ENCODE measurements at regions not wholly inside any gene's neighbourhood (a gene's known extent, or its start where the extent isn't known, plus 50 kb on each side); places are given as distances from the start of the nearest gene placed in this dataset.
"Not testable (repeated sequence)": the region's sequence is repeated elsewhere in the genome, so short reads cannot be mapped to it uniquely, and the experiment has no call there.

DNA sequence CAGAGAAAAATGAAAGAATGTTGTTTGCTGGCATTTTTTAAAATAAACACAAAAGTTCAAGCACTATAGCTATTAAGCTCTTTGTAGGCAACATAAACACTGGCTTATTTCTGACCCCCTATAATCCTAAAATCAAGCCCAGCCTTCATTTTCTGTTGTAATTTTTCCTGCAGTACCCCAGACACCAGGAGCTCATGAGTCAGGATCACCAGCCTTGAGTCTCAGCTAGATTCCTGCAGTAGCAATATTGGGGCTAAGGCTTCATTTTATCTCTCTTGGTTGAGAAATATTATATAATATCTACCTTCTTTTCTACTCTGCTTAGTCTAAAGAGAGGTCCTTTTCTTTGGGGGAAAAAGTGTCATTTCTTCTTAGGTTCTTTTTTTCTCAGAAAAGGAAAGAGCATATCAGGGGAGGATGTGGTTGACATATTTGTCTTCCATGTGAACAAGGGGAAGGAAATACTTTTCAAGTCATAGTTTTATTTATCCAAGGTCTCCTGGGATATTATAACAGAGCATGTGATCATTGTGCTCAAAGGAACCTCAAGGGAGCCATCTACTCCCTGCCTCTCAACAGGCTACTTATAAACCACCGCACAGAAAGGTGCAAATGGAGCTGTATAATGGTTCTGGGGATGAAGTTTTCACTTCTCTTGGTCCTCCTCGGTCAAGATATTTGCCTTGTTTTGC is 678.3 kb upstream of the NR3C2 start:
- no peak for DNase-seq

DNA sequence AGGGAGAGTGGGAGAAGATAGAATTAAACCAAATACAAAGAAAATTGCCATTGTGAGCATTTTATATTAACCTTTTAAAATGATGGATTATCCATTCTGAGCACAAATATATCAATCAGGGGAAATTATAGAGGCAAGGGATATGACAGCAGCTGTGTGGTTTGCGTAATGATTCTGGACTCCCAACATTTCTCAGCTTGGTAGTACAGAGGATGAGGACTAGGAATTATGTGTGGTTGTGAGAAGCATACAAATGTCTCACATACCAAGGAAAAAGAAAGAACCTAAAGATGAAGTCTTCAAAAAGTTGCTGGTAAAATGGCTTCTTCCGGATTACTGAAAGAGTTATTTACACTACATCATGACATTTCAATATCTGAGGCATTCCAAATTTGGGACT is 674.6 kb upstream of the NR3C2 start:
- no peak for DNase-seq

DNA sequence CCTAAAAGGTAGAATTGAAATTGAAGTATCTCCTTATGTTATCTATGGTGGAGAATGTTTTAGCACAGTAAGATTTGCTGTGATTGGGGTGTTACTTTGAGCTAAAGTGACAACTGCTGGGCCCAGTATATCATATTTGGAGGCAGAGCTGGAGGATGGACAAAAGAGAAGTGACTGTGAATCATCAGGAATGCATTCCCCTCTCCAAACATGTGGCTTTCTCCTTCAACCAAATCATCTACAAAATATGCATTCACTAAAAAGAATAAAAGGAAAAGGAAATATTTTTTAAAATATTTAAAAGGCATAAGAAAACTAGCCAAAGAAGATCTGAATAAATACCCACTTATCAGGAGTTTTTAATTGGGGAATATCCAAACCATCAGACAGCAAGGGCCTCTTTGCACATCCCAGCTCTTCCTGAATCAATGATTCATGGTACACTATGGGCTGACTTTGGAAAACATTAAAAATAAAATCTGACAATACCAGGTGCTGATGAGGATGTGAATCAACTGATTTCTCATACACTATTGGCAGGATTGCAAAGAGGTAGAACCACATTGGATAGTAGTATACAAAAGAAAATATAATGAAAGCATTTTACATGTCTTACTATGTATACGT is 671.7 kb upstream of the NR3C2 start:
- no peak for DNase-seq

DNA sequence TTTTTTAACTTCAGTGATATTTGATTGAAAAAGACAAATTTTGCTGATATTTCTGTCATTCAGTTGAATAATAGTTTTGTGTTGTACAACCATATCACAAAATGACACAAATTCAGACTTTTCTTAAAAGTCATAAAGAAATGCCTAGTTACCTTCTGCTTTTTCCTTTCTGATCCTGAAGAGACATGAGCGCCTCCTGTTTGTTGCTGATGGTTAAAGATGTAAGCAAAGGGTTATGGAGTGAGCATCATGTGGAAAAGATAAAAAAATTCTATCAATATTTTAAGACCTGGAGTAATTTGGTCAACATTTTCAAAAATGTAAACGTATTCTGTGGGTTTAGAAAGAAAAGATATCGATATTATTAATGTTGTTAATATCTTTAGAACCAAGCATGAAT is 669.9 kb upstream of the NR3C2 start:
- DNase-seq: no peak

DNA sequence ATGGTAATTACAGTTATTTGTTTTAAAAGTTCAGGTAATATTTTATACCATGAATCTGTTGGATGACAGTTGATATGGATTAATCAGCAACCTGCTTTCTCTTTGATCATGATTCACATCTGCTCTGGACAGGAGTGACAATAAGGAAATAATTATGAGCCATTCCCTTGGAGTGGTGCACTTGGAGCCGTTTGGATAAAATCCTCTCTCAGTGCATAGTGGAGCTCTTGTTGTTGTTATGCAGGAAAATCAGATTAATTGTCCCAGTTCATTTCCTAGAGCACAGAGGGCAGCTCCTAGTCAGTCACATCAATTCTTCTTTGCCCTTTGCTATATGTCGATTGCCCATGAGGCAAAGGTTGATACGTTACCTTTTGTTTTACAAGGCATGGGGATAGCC is 668.3 kb upstream of the NR3C2 start:
- DNase-seq: no peak

DNA sequence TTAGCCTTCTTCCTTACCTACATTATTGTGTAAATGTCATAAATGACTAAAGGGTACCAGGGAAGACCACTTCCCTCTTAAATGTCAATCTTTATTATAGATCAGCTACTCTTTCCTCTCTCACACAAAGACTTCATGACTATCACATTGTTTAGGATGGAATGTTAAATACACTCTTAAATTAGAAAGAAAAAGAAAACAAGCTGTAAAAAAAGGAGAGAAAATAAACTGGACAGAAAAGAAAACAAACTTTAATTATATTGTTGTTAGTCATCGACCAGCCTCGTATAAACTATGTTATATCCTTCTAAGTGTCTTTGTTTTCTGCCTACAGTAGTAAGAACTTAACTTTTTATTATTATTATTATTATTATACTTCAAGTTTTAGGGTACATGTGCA is 666.4 kb upstream of the NR3C2 start:
- no peak for DNase-seq

DNA sequence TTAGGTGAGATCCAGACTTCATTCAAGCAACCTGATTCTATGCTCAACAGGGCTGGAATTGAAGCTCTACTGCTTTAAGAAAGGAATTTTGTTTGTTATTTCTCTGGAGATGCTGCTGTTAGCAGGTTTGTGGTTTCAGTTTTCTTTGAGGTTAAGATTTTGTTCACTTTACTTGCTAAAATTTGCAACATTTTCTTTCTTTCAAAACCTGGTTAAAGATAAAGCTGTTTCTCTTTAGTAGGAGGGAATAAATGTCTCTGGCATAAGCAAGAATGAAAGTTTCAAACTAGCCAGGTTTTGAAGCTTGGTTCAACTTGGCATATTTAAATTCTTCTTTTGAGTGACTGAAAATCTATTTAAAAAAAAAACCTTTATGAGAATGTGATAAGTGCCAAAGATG is 660.6 kb upstream of the NR3C2 start:
- no peak for DNase-seq

DNA sequence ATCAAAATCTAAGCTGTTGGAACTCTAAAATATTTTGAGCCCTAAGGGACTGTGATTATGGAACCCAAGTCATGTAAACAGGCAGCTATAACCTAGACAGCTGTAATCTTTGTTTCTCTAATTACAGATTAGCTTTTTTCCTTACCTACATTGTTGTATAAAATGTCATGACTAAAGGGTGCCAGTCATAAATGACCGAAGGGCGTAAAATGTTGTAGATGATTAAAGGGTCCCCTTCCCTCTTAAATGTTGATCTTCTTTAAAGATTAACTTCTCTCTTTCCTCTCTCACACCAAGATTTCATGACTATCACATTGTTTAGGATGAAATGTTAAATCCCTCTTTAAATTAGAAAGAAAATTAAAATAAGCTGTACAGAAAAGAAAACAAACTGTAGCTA is 659.4 kb upstream of the NR3C2 start:
- no peak for DNase-seq

DNA sequence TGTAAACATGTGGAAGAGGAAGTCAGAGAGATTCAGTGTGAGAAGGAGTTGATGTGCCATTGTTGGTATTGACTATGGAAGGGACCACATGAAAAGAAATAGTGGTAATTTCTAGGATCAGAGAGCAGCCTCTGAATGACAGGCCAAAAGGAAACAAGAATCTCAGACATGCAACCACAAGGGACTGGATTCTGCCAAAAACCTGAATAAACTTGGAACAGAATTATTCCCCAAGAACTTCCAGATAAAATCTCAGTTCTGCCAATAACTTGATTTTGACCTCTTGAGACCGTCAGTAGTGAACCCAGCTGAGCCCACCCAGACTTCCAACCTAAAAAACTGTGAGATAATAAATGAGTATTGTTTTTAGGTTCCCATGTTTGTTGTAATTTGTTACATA is 653.6 kb upstream of the NR3C2 start:
- DNase-seq: no peak

DNA sequence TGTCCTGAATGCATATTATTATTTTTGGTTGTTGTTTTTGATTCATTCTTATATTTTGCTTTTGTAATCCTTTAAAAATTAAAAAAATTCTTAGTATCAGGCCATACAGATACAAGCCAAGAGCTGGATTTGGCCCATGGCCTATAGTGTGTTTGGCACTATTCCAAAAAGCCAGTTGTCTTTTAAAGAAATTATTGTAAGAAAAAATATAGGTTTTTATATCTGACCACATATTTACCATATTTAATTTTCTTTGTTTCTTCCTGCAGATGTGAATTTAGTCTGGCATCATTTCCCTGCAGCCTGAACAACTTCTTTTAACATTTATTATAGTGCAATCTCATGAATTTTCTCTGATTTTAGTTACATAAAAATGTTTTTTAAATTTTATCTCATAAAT is 652.8 kb upstream of the NR3C2 start:
- no peak for DNase-seq

DNA sequence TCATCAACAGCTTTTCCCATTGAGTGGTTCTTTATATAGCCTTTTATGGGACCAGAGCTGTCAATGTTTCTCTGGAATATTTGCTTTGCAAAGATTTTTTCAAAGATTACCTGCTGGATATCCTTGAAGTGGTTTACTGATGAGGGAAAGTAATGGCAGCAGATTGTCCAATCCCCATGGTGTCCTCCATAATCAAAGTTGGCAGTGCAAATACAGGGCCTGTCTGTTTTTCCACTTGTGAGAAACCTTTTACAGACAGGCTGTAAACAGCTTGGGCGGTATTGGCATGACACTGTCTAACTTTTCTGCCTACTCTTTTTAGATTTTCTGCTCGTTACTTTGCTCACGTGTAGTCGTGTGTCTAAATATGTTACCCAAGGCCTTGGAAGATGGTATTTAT is 641.9 kb upstream of the NR3C2 start:
- DNase-seq: no peak

DNA sequence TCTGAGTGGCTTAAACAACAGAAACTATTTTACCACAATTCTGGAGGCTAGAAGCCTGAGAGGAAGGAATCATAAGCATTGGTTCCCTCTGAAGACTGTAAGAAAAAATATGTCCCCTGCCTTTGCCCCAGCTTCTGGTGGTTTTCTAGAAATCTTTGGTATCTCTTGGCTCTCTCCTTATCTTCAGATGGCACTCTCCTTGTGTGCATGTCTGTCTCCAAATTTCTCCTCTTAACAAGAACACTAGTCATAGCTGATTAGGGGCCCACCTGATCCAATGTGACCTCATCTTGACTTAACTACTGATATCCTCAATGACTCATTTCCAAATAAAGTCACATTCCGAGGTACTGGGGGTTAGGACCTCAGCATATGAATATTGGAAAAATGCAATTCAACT is 635.0 kb upstream of the NR3C2 start:
- DNase-seq: no peak

DNA sequence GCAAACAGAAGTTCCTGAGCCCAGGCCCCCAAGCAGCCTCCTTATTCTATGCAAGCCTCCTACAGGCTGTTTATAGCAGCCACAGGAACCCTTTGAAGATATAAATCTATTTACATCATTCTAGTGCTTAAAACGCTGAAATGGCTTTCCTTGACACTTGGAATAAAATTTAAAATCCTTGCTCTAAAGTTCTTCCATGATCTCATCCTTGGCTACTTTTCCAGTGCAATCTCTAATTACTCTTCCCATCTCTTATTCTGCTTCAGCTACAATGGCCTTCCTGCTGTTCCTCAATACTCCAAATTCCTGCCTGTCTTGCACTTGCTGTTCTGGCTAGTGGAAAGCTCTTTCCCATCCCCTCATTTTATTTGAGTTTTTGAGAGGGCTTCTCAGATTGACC is 634.2 kb upstream of the NR3C2 start:
- no peak for DNase-seq

DNA sequence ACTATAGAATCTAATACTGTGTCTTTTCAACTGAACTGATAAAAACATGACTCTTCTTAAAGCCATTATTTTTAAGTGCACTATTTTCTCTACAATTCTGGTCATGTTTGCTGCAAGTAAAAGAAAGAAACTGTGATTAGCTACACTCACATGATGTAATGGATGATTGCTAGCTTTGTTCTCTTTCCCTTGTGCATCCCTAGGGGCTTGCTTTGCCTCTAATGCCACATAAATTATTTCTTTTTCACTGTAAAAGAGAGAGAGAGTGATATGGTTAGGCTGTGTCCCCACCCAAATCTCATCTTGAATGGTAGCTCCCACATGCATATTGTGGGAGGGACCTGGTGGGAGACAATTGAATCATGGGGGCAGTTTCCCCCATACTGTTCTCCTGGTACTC is 630.2 kb upstream of the NR3C2 start:
- DNase-seq: no peak

DNA sequence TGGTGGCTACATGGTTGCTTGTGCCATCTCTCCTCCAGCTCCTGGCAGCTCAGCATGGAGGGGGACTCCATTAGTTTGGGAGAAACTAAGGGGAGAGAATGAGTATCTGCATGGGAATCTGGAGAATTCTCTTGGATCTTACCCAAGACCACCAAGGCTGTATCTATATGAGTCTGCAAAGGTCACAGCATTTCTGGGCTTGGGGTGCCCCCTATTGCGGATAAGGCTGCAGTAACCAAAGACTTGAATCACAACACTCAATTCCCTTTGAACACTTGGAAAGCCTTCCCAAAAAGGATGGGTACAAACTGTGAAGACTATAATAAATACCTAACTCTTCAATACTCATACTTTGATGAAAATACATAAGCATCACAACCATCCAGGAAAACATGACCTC is 623.5 kb upstream of the NR3C2 start:
- no peak for DNase-seq

DNA sequence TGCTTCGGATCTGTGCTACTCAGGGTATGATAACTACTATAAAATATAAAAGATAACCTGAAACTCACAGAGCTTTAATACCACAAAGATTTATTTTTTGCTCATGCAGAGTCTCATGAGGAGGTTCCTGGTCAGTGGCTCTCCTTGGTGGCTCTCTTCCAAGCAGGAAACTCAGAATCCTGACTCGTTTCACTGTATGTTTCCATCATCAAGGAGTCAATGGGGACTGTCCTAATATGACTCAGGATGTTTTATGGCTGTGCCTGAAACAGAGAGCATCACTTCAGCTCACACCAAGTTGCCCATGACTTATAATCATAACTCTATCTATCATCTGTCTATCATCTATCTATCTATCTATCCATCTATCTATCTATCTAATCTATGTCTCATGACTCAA is 620.8 kb upstream of the NR3C2 start:
- no peak for DNase-seq

DNA sequence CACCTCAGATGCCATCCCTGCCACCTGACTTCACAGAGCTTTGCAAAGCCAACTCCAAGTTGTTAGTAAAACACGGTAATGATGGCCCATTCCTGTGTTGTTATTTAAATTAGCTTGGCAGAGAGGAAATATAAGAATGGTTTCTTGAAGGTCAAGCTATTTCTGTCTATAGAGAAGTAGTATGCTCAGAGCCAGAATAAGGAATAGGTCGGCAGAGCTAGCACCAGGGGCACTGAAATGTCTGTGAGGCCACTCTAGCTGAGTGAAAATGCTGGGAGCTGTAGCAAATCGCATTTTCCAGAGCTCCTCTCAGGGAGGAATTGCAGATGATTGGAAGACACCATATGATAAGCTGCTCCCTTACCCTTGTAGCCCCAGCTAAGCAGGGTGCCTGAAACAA is 615.4 kb upstream of the NR3C2 start:
- no peak for DNase-seq

DNA sequence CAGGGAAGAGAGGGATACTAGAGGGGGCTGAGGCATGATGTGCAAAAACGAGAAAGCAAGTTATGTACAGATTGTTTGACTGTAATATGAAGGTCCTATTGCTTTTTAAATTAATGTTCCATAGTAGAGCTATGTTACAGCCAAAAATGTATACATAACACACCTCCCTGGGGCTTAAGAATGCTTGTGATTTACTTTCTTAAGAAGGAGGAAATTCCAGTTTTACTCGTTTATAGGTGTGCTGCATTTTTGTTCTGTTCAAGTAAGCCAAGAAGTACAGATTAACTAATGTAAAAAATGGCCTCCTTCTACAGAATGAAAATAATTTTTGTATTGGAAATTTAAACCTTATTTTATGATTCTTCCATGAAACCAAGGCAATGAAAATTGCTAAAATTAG is 614.4 kb upstream of the NR3C2 start:
- no peak for DNase-seq

DNA sequence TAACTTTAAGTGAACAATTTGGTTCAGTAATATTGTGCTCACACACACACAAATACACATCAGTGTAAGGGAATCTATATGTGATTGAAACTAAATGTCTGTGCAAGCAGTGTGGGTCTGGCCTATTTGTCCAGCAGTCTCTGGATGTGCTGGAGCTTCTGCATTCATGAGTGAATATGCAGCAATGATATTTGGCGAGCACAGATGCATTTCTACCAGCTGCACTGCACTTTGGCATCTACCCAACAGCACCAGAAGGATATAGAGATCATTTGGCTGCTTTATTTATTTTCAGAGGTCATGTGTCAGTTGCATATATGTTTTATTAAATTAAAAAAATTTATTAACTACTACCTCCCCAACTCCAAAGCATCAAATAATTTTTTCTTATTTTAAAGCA is 613.4 kb upstream of the NR3C2 start:
- DNase-seq: no peak

DNA sequence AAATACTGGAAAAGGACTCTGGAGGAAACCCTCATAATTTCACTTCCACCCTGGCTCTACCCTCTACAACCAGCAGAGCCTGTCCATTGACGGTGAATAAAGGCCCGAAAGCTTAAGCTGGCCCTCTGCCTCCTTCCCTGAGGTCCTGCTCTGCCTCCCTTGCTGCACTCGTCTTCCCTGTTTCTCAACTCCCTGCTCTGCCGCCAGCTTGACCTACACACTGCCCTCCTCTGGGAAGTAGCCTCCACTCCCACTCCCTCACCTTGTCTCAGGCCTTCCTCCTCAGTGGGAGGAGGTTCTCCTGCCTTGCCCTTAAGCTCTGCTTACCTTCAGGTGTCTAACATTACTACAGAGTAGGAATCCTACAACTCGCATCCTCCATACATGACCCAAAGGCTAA is 608.6 kb upstream of the NR3C2 start:
- DNase-seq: no peak

DNA sequence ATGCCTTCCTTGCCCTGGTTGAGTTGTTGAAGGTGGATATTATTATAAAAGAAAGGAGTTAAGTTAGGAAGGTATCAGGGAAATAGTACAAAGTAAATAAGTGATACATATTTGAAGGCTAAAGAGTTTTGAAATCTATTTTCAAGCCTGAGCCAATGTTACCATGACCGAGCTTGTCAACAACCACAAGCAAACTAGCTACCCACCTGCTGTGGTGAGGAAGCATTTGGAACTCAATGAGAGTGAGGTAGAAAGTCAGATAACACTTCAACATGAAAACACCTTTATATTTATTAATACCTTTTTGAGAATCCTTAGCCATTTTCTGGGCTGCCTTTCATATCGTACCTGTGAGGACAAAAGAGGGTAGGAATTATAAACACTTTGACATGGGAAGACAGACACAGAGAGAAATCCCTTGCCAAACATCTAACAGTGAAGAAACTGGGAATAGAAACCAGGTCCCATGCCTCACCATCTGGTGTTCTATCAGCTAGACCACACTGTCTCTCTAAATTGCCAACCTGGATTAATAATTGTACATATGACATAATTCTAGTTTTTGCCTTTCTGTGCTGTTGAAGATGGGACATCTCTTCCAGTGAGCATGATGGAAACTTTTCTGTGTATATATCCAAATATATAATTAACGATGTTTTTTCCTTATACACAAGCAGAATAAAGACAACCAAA is 606.4 kb upstream of the NR3C2 start:
- DNase-seq: no peak

DNA sequence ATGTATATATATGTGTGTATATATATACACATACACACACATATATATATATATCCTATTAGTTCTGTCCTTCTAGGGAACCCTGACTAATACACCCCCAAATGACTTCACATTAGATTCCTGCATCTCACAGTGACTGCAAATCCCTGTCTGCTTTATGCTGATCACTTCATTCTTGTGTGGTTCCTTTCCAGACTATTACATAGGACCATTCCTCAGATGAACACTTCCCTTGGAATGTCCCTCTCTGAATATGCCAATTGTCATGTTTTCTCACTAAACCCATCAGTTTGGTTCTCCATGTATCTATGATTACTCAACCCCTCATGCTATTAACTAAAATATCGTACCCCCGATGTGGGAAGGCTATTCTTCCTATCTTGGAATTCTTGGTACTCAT is 605.2 kb upstream of the NR3C2 start:
- DNase-seq: no peak

DNA sequence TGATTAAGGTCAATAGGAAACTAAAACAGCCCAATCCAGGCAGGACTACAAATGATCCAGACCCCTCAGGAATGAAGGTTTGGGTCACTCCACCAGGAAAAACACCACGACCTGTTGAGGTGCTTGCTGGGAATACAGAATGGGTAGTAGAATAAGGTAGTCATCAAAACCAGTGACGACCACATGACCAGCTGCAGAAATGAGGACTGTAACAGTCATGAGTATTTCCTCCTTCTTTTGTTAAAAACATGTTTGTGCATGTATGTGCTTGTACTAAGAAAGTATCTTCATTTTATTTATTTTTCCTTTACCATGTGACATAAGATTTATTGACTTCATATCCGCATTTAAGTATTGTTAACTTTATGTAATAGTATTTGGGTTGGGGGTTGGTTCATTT is 603.5 kb upstream of the NR3C2 start:
- DNase-seq: no peak

DNA sequence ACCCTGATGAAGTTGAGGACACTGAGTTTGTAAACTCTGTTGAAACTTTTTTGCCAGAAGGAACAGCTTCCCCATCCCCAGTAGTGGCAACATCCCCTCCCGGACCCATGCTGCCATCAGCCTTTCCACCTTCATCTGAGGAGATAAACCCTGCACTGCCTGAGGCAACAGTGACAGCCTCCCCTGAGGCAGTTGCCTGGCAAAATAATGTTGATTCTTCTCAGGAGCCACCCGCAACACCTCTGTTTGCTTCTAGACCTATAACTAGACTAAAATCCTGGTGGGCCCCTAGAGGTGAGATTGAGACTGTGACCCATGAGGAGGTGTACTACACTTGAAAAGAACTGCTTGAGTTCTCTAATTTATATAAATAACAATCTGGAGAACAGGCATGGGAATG is 597.6 kb upstream of the NR3C2 start:
- not testable (repeated sequence) for DNase-seq

DNA sequence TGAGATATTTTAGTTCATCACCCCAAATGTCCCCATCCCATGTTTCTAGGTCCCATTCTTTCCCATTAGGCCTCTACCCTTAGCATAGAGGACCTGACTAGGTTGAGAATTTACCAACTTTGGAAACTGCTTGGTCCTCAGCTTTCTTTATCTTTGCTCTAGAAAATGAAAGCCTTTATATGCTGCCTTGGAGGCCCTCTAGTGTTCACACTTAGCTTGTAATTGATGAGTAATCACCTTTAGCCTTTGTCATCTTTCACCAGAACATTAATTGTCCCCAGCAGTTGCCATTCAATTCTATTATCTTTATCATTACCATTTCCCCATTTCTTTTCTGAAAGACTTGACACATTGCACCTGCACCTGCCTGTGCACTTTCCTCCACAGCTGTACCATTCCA is 589.2 kb upstream of the NR3C2 start:
- no peak for DNase-seq
